HEK293T (cell line): ENCODE measurements at regions not wholly inside any gene's neighbourhood (a gene's known extent, or its start where the extent isn't known, plus 50 kb on each side); places are given as distances from the start of the nearest gene placed in this dataset.

ENCODE experiments used
- CTCF ChIA-PET: fragments of 350-600 bp; formaldehyde crosslinking; extraction: SDS; loops from one replicate; lab custom pipeline; 2021; ENCODE audit warnings: antibody characterized with exemption, inconsistent platforms; lab: Yijun Ruan, JAX
- POLR2A ChIA-PET: fragments of 350-600 bp; formaldehyde crosslinking; extraction: SDS; loops from one replicate; lab custom pipeline; 2020; ENCODE audit warnings: antibody characterized with exemption, inconsistent platforms; lab: Yijun Ruan, JAX
- DNase-seq: peaks from one replicate; pipeline ENCODE4 v3.0.0; 2012; ENCODE audit warnings: mixed read lengths; ENCODE audit errors: extremely low spot score
- ARNT ChIP-seq: fragments of 450-650 bp; IDR thresholded peaks from 2 replicates; pipeline ENCODE4 v1.6.1; 2017; ENCODE audit warnings: mild to moderate bottlenecking
- BHLHE40 ChIP-seq: fragments of 450-650 bp; IDR thresholded peaks from 2 replicates; pipeline ENCODE4 v1.6.1; 2016; ENCODE audit warnings: mild to moderate bottlenecking, moderate library complexity, borderline replicate concordance
- CTBP1 ChIP-seq: fragments of 450-650 bp; IDR thresholded peaks from 2 replicates; pipeline ENCODE4 v1.6.1; 2016; ENCODE audit warnings: borderline replicate concordance
- ELF4 ChIP-seq: fragments of 450-650 bp; IDR thresholded peaks from 2 replicates; pipeline ENCODE4 v1.6.1; 2017; ENCODE audit warnings: antibody characterized with exemption
- FOXA1 ChIP-seq: fragments of 450-650 bp; IDR thresholded peaks from 2 replicates; pipeline ENCODE4 v1.6.1; 2016; ENCODE audit warnings: mild to moderate bottlenecking
- FOXK2 ChIP-seq: fragments of 450-650 bp; IDR thresholded peaks from 2 replicates; pipeline ENCODE4 v1.6.1; 2016; ENCODE audit warnings: mild to moderate bottlenecking
- FOXM1 ChIP-seq: fragments of 450-650 bp; IDR thresholded peaks from 2 replicates; pipeline ENCODE4 v1.6.1; 2017; ENCODE audit warnings: mild to moderate bottlenecking, borderline replicate concordance
- HDGF ChIP-seq: fragments of 450-650 bp; IDR thresholded peaks from 2 replicates; pipeline ENCODE4 v1.6.1; 2017; ENCODE audit warnings: antibody characterized with exemption, borderline replicate concordance
- L3MBTL2 ChIP-seq: fragments of 450-650 bp; conservative IDR thresholded peaks from 2 replicates; pipeline ENCODE4 v1.6.1; 2016; ENCODE audit warnings: mild to moderate bottlenecking
- LEF1 ChIP-seq: fragments of 450-650 bp; IDR thresholded peaks from 2 replicates; pipeline ENCODE4 v1.6.1; 2017; ENCODE audit warnings: mild to moderate bottlenecking, borderline replicate concordance
- NFRKB ChIP-seq: fragments of 450-650 bp; IDR thresholded peaks from 2 replicates; pipeline ENCODE4 v1.6.1; 2016; ENCODE audit warnings: mild to moderate bottlenecking, moderate library complexity
- SP1 ChIP-seq: fragments of 450-650 bp; IDR thresholded peaks from 2 replicates; pipeline ENCODE4 v1.6.1; 2017
- SUZ12 ChIP-seq: fragments of 450-650 bp; IDR thresholded peaks from 2 replicates; pipeline ENCODE4 v1.6.1; 2016; ENCODE audit warnings: mild to moderate bottlenecking
- TARDBP ChIP-seq: fragments of 450-650 bp; IDR thresholded peaks from 2 replicates; pipeline ENCODE4 v1.6.1; 2016
- ZNF384 ChIP-seq: fragments of 450-650 bp; IDR thresholded peaks from 2 replicates; pipeline ENCODE4 v1.6.1; 2016
- TF ChIP-seq, protein P1 (sequence below): fragments of 450-650 bp; IDR thresholded peaks from 2 replicates; pipeline ENCODE4 v1.6.1; 2016

- POLR2A ChIA-PET, result no interaction called here
- no peak for DNase-seq
- TF ChIP-seq LEF1, result no peak
- no peak for TF ChIP-seq ARNT
- TF ChIP-seq, protein P1, sequence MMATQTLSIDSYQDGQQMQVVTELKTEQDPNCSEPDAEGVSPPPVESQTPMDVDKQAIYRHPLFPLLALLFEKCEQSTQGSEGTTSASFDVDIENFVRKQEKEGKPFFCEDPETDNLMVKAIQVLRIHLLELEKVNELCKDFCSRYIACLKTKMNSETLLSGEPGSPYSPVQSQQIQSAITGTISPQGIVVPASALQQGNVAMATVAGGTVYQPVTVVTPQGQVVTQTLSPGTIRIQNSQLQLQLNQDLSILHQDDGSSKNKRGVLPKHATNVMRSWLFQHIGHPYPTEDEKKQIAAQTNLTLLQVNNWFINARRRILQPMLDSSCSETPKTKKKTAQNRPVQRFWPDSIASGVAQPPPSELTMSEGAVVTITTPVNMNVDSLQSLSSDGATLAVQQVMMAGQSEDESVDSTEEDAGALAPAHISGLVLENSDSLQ, result no peak
- TF ChIP-seq ZNF384, result no peak
- TF ChIP-seq L3MBTL2, result no peak
- no peak for TF ChIP-seq FOXK2
- no peak for TF ChIP-seq ELF4
- TF ChIP-seq FOXA1, result no peak
- TF ChIP-seq NFRKB, result no peak
- CTCF ChIA-PET, result interaction anchor here (0.5 to 2.6 kb wide), 3 partner anchors 8 to 238 kb away, joined by 3 to 11 read pairs (median 9); no protein-coding TSS in a partner anchor
Measured at GRCh38 chr13:30124131-30124768, 183.1 kb downstream of the KATNAL1 start.

DNA sequence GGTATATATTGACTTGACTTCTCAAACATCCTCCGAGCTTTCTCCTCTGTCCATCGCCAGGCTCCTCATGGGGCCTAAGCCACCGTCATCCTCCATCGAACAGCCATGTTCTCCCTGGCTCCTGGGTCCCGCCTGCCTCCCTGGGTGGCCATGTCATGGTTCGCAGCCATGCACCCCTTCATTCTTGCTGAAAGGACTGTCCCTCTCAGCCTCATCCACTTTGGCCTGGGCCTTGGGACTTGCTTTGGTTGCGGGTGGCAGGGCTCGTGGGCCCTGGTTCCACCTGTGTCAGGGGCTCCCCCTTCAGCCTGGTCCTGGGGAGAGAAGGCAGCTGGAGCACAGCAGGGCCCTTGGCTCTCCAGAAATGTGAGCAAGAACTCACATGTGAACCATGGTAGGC lies 183.8 kb downstream of the KATNAL1 start:
- CTCF ChIA-PET, result interaction anchor here (0.6 to 2.6 kb wide), 2 partner anchors 8 to 357 kb away, joined by 3 to 11 read pairs; no protein-coding TSS in a partner anchor
- POLR2A ChIA-PET, result no interaction called here
- TF ChIP-seq FOXM1 (no peak), CTBP1 (no peak), LEF1 (no peak), BHLHE40 (no peak), FOXK2 (no peak), TARDBP (no peak), NFRKB (no peak), L3MBTL2 (no peak), FOXA1 (no peak), ARNT (no peak), SP1 (no peak), SUZ12 (no peak)
- TF ChIP-seq, protein P1, result no peak

GRCh38 chr13:30121666-30122065 lies 185.7 kb downstream of the KATNAL1 start:
- ChIA-PET CTCF (interaction anchor here (2.6 kb wide), 1 partner anchor 10 kb away, joined by 11 read pairs; no protein-coding TSS in a partner anchor), POLR2A (no interaction called here)
- no peak for DNase-seq
- TF ChIP-seq ZNF384, result no peak
- TF ChIP-seq, protein P1, result no peak

More for the DNA sequence above, 183.8 kb downstream of the KATNAL1 start:
- DNase-seq, result no peak

- ChIA-PET CTCF (interaction anchor here (2.6 kb wide), 1 partner anchor 11 kb away, joined by 11 read pairs; no protein-coding TSS in a partner anchor), POLR2A (no interaction called here)
- TF ChIP-seq FOXM1 (no peak), SUZ12 (no peak), ARNT (no peak), TARDBP (no peak), HDGF (no peak), SP1 (no peak), ZNF384 (no peak), CTBP1 (no peak), BHLHE40 (no peak), NFRKB (no peak), FOXA1 (no peak), ELF4 (no peak), FOXK2 (no peak), L3MBTL2 (no peak), LEF1 (no peak)
- TF ChIP-seq, protein P1, result no peak
- no peak for DNase-seq
Measured at GRCh38 chr13:30121244-30121643, 186.1 kb downstream of the KATNAL1 start.

DNA sequence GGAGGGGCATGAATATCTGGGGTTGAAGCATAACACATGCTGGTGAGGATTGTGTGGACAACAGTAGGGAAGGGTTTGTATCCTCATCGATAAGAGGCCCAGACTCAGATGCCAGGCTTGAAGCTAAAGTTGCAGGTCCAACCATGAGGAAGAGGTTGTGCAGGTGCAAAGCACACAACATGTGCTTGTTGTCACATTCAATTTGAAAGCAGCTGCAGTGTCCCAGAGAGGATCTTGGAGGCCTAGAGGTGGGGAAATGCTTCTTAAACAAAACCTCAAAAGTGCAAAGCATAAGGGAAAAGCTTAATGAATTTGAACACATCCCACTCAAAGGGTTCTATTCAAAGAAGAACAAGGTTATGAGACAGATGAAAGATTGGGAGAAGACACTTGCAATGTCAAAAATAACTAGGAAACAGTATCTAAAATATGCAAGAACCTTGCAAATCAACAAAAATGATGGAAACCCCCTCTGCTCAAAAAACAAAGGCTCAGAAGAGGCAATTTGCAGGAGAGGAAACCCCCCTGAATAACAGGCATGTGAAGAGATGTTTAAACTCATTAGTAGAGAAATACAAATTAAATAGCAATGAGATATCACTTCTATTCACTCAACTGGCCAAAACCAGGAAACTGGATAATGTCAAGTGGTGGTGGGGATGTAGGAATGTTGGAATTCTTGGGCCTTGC lies 187.1 kb downstream of the KATNAL1 start:
- POLR2A ChIA-PET, result no interaction called here
- CTCF ChIA-PET, result no interaction called here
- TF ChIP-seq FOXM1 (no peak), CTBP1 (no peak), L3MBTL2 (no peak), SP1 (no peak), FOXK2 (no peak), ARNT (no peak), ELF4 (no peak), FOXA1 (no peak), HDGF (no peak), NFRKB (no peak), TARDBP (no peak), BHLHE40 (no peak), SUZ12 (no peak), ZNF384 (no peak), LEF1 (no peak)
- TF ChIP-seq, protein P1, result no peak
- DNase-seq, result no peak
